NCI-H2227 treated with DMSO at 0.1 percent for 48 hours (cell line): ENCODE measurements at regions not wholly inside any gene's neighbourhood (a gene's known extent, or its start where the extent isn't known, plus 50 kb on each side); places are given as distances from the start of the nearest gene placed in this dataset.
"Not testable (repeated sequence)": the region's sequence is repeated elsewhere in the genome, so short reads cannot be mapped to it uniquely, and the experiment has no call there.

Source experiments
- DNase-seq: peaks from one replicate; lab custom pipeline; 2025; lab: John Stamatoyannopoulos, UW

GRCh38 chr3:118766306-118766669 lies 268.4 kb downstream of the IGSF11 start:
- DNase-seq: no peak

DNA sequence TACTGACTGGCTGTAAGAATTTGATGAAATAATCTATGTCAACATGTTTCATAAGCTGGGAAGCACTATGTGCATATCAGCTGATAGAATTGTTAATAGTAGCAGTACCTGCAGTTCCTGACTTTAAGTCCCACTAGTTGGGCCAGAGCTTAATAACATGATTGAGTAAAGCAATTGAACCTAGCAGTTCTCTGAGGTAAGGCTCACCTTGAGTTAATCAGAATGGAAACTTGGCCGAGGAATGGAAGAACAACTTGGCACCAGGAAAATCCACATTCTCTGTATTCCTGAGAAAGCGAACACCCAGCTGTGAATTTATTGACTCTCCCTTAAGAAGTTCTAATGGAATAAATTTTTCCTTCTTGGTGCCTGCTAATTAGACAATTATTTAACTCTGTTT lies 262.6 kb downstream of the IGSF11 start:
- no peak for DNase-seq

DNA sequence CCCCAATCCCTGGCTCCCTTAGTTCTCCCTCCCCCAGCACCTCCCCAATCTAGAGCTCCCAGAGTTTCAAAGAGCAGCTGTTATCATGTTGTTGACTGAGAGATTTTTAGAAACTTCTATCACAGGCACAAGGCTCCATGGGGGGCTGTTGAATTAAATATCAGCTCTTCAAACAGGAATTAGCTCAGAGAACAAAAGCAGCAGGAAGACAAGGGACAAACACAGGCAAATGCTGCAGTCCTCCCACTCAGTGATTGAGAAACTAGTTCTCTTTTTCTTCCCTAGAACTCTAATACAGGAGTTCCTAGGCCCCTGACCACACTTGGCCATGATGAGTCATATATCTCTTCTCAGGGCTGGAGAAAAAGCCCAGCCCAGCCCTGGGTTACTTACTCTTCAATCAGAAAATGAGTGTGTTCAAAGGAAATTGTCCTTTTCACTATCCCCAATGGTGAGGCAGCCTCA lies 262.1 kb downstream of the IGSF11 start:
- DNase-seq: no peak

DNA sequence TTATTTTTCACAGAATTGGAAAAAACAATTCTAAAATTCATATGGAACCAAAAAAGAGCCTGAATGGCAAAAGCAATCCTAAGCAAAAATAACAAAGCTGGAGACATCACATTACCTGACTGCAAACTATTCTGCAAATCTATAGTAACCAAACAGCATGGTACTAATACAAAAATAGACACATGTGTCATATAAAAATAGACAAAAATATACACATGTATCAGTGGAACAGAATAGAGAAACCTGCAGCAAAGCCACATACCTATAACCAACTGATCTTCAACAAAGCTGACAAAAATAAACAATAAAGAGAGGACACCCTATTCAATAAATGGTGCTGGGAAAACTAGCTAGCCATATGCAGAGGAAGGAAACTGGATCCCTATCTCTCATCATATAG lies 259.6 kb downstream of the IGSF11 start:
- no peak for DNase-seq

GRCh38 chr3:118778201-118778600 lies 256.4 kb downstream of the IGSF11 start:
- DNase-seq: no peak

- DNase-seq: no peak
Measured at GRCh38 chr3:118781232-118781631, 253.4 kb downstream of the IGSF11 start.

- no peak for DNase-seq
Measured at GRCh38 chr3:118781839-118782238, 252.8 kb downstream of the IGSF11 start.

DNA sequence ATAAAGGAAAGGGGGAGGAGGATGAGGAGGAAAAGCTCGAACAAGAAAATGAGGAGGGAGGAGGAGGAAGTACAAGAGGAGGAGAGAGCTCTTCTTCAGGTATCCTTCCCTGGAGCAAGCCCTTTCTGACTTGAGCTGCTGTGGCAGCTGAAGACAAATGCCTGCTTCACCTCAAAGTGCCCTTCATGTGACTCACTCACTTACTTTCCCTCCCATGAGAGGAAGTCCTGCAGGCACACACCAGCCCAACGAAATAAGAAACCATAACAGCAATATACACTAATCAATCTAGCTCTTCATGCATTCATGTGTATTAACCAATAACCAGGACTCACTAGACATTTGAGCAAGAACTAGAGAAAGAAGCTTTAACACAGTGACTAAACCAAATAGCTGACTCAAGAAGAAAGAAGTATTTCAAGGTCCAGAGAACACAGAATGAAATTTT lies 251.9 kb downstream of the IGSF11 start:
- no peak for DNase-seq

- DNase-seq: no peak
Measured at GRCh38 chr3:118785415-118785814, 249.2 kb downstream of the IGSF11 start.

DNA sequence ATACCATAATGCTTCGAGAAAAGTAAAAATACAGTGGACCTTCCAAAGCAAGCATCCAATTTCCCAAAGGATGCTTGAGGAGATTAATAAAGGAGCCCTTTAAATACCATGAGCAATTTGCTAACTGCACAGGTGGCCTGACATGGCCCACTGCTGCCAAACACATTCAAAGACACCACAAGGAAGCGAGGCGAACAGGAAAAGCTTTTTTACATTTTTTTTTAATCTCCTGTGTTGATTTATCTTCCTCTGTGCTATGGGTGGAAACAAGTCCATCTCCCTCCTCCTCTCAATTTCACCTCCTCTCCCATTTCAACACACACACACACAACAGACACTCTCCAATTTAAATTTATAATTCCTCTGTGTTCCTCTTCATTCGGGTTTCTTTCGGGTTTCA lies 243.4 kb downstream of the IGSF11 start:
- no peak for DNase-seq

GRCh38 chr3:118792191-118792590 lies 242.5 kb downstream of the IGSF11 start:
- DNase-seq: no peak

GRCh38 chr3:118793176-118793575 lies 241.5 kb downstream of the IGSF11 start:
- no peak for DNase-seq

- DNase-seq: no peak
Measured at GRCh38 chr3:118799303-118799702, 235.3 kb downstream of the IGSF11 start.

- DNase-seq: no peak
Measured at GRCh38 chr3:118801899-118802298, 232.7 kb downstream of the IGSF11 start.

GRCh38 chr3:118802325-118803095 lies 232.1 kb downstream of the IGSF11 start:
- no peak for DNase-seq

DNA sequence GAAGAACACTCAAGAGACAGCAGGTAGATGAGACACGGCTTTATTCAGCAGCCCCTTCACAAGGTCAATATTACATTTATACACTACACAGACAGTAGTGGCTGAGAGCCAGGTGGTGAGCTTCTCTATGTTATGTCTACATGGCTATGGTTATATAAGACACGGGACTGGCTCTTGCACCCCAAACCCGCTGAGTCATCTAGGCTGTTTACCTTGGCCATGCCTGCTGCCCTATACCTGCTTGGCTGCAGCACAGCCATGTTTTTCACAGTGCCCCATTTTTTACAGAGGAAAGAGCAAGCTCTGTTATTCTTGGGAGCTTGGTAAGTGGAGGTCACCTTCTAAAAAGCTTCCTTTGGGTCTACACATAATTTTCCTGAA lies 231.6 kb downstream of the IGSF11 start:
- no peak for DNase-seq

- no peak for DNase-seq
Measured at GRCh38 chr3:118805007-118805406, 229.6 kb downstream of the IGSF11 start.

DNA sequence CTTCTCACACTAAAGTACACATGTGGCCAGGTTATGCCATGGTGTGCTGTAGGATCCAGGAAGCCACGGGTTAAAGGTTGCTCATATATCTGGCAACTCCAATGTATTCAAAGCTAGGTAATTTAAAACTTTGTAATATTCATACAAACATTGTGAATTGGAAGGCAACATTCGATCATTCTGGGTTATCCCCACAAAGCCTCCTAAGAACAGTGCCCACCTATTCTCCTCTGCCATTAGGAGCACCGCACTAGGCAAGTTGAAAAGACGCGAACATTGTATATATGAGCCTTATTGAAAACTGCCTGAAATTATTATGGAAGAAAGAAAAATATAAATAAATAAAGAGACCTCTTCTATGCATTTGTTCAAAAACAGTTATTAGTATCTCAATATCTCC lies 228.2 kb downstream of the IGSF11 start:
- no peak for DNase-seq

DNA sequence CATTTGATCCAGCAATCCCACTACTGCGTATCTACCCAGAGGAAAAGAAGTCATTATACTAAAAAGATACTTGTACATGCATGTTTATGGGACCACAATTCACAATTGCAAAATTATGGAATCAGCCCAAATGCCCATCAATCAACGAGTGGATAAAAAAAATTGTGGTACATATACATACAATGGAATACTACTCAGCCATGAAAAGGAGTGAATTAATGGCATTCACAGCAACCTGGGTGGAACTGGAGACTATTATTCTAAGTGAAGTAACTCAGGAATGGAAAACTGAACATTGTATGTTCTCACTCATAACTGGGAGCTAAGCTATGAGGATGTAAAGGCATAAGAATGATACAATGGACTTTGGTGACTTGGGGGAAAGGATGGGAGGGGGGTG lies 227.3 kb downstream of the IGSF11 start:
- not testable (repeated sequence) for DNase-seq

- no peak for DNase-seq
Measured at GRCh38 chr3:118808723-118809122, 225.9 kb downstream of the IGSF11 start.

DNA sequence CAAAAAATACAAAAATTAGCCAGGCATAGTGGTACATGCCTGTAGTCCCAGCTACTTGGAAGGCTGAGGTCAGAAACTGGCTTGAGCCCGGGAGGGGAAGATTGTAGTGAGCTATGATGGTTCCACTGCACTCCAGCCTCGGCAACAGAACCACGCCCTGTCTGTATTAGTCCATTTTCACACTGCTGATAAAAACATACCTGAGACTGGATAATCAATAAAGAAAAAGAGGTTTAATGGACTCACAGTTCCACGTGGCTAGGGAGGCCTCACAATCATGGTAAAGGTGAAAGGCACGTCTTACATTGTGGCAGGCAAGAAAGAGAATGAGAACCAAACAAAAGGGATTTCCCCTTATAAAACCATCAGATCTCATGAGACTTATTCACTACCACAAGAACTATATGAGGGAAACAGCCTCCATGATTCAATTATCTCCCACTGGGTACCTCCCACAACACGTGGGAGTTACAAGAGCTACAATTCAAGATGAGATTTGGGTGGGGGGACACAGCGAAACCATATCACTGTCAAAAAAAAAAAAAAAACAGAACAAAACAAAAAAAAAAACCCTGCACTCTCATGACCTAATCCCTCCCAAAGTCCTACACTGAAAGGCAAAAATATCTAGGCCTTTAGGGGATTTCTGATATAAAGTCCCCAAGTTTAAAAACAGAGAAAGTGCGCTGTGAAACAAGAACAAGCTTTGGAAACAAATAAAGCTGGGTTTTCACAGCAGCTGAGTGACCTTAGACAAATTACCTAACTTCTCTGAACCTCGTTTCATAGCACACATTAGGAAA lies 224.7 kb downstream of the IGSF11 start:
- DNase-seq: no peak

DNA sequence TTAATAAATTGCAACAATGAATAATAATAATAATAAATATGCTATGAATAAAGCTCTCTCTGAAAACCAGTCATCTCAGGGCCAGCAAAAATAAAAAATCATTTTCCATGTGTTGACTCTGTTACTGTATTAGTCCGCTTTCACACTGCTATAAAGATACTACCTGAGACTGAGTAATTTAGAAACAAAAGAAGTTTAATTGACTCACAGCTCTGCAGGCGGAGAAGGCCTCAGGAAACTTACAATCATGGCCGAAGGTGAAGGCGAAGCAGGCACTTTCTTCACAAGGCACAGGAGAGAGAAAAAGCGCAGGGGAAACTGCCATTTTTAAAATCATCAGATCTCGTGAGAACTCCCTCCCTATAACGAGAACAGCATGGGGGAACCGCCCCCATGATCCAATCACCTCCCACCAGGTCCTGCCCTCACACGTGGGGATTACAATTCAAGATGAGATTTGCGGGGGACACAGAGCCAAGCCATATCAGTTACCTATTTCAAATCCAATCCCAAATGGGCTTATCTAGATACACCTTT lies 224.1 kb downstream of the IGSF11 start:
- no peak for DNase-seq

- DNase-seq: no peak
Measured at GRCh38 chr3:118811236-118811732, 223.4 kb downstream of the IGSF11 start.
